GM12878 (cell line): ENCODE measurements at regions not wholly inside any gene's neighbourhood (a gene's known extent, or its start where the extent isn't known, plus 50 kb on each side); places are given as distances from the start of the nearest gene placed in this dataset.

ENCODE experiments used
- ATAC-seq: fragments of 200-7000 bp; cut with Tn5 transposase; 3 replicates; pipeline ENCODE4 v1.9.1; 2020; ENCODE audit warnings: mild to moderate bottlenecking, moderate library complexity
- BruUV-seq: library from RNA; stranded (reverse); fragments of 400-500 nt; replicated peaks from 2 replicates; lab custom pipeline; 2021; lab: Mats Ljungman, UMichigan
- CTCF ChIA-PET: fragments of 300-600 bp; sonication (Branson Sonifier 250); formaldehyde crosslinking; extraction: SDS; loops from one replicate; lab custom pipeline; 2021; ENCODE audit warnings: inconsistent platforms; lab: Yijun Ruan, JAX
- POLR2A ChIA-PET: fragments of 350-600 bp; formaldehyde crosslinking; extraction: SDS; loops from one replicate; lab custom pipeline; 2021; ENCODE audit warnings: inconsistent platforms; lab: Charles Lee
- RAD21 ChIA-PET: fragments of 300-600 bp; sonication (Branson Sonifier 250); formaldehyde crosslinking; loops from one replicate; lab custom pipeline; 2023; ENCODE audit warnings: antibody characterized with exemption; ENCODE audit not compliant: unreplicated experiment; lab: Charles Lee
- SMC1A ChIA-PET: fragments of 300-600 bp; sonication (Branson Sonifier 250); formaldehyde crosslinking; loops from one replicate; lab custom pipeline; 2023; ENCODE audit not compliant: unreplicated experiment, uncharacterized antibody; lab: Charles Lee
- DNase-seq: peaks from one replicate; pipeline ENCODE4 v3.0.0-alpha.2; 2011; ENCODE audit warnings: low read depth, low spot score
- FAIRE-seq: peaks from 3 replicates; lab custom pipeline; 2011; peaks lifted over from hg19 to GRCh38; lab: Jason Lieb, UNC
- H2AFZ ChIP-seq: 2 replicates; pipeline ENCODE4 v1.6.0; 2011; ENCODE audit warnings: low read depth, low read length, control low read depth; ENCODE audit not compliant: control insufficient read depth
- H3K27ac ChIP-seq: 2 replicates; pipeline ENCODE4 v1.5.1; 2011; ENCODE audit warnings: control low read depth; ENCODE audit not compliant: control insufficient read depth, insufficient read depth
- H3K27me3 ChIP-seq, 2 experiments: replicated peaks in 1 of 2; 2 replicates each; pipeline versions ENCODE4 v1.6.0 to v1.6.1; 2011; ENCODE audit warnings: low read length in 1 of 2; ENCODE audit not compliant: control insufficient read depth in 2 of 2, insufficient read depth in 2 of 2
- H3K36me3 ChIP-seq, 2 experiments: 2 replicates each; pipeline ENCODE4 v1.5.1; 2011; ENCODE audit warnings: low read length in 1 of 2; ENCODE audit not compliant: control insufficient read depth in 2 of 2, insufficient read depth in 2 of 2
- H3K4me1 ChIP-seq: 2 replicates; pipeline ENCODE4 v1.6.1; 2011; ENCODE audit warnings: mild to moderate bottlenecking, low read length, moderate library complexity, mixed read lengths; ENCODE audit not compliant: control insufficient read depth, insufficient read depth
- H3K4me2 ChIP-seq: 2 replicates; pipeline ENCODE4 v1.6.0; 2011; ENCODE audit warnings: control low read depth; ENCODE audit not compliant: control insufficient read depth, insufficient read depth
- H3K4me3 ChIP-seq: fragments of 200-600 bp; sonication (generic); 2 replicates; pipeline ENCODE4 v1.5.1; 2016
- H3K79me2 ChIP-seq: 2 replicates; pipeline ENCODE4 v1.6.0; 2011; ENCODE audit warnings: low read length; ENCODE audit not compliant: control insufficient read depth, insufficient read depth
- H3K9ac ChIP-seq: 2 replicates; pipeline ENCODE4 v1.8.0; 2011; ENCODE audit warnings: low read length, control low read depth, mixed read lengths; ENCODE audit not compliant: control insufficient read depth, insufficient read depth
- H3K9me3 ChIP-seq: replicated peaks from 3 replicates; pipeline ENCODE4 v1.5.1; 2011; ENCODE audit warnings: mild to moderate bottlenecking, low read length; ENCODE audit not compliant: control insufficient read depth, insufficient read depth
- H4K20me1 ChIP-seq: 2 replicates; pipeline ENCODE4 v1.6.0; 2011; ENCODE audit not compliant: control insufficient read depth, insufficient read depth
- CHD2 ChIP-seq: IDR thresholded peaks from 2 replicates; pipeline ENCODE4 v1.6.1; 2011; ENCODE audit warnings: low read depth, low read length, improper control_type of control experiment, borderline replicate concordance
- CTCF ChIP-seq, 3 experiments: IDR thresholded peaks in 2 of 3; conservative IDR thresholded peaks in 1 of 3; 2 replicates each; pipeline ENCODE4 v1.5.1; 2011; ENCODE audit warnings: low read depth in 3 of 3, low read length in 3 of 3, mild to moderate bottlenecking in 3 of 3, control low read depth in 2 of 3, moderate library complexity in 2 of 3, inconsistent platforms in 1 of 3, mixed read lengths in 1 of 3; ENCODE audit not compliant: control insufficient read depth in 2 of 3, insufficient read depth in 1 of 3; ENCODE audit errors: extremely low read depth in 1 of 3
- HCFC1 ChIP-seq: fragments of 150-350 bp; IDR thresholded peaks from 2 replicates; pipeline ENCODE4 v1.6.1; 2014; ENCODE audit warnings: low read length
- HDAC6 ChIP-seq: fragments of 200-600 bp; sonication (generic); IDR thresholded peaks from one replicate; pipeline ENCODE4 v1.8.0; 2017; ENCODE audit warnings: antibody characterized with exemption; ENCODE audit not compliant: unreplicated experiment
- LARP7 ChIP-seq: fragments of 450-650 bp; IDR thresholded peaks from 2 replicates; pipeline ENCODE4 v1.6.1; 2017; ENCODE audit warnings: mild to moderate bottlenecking
- MEF2B ChIP-seq: fragments of 450-650 bp; IDR thresholded peaks from 2 replicates; pipeline ENCODE4 v1.6.1; 2018; ENCODE audit warnings: mild to moderate bottlenecking, moderate library complexity; ENCODE audit not compliant: partially characterized antibody, poor library complexity, severe bottlenecking
- MYC ChIP-seq: IDR thresholded peaks from 2 replicates; pipeline ENCODE4 v1.6.1; 2011; ENCODE audit warnings: mild to moderate bottlenecking, low read length, moderate library complexity, inconsistent platforms; ENCODE audit not compliant: insufficient read depth, insufficient replicate concordance, insufficient read length, severe bottlenecking
- RAD51 ChIP-seq: fragments of 450-650 bp; IDR thresholded peaks from 2 replicates; pipeline ENCODE4 v1.6.1; 2016; ENCODE audit warnings: moderate library complexity, mild to moderate bottlenecking, inconsistent platforms
- SMC3 ChIP-seq: IDR thresholded peaks from 2 replicates; pipeline ENCODE4 v1.6.1; 2011; ENCODE audit warnings: low read length, improper control_type of control experiment, borderline replicate concordance
- SRF ChIP-seq, 2 experiments: IDR thresholded peaks; 2 replicates each; pipeline ENCODE4 v1.6.1; 2011; ENCODE audit warnings: low read depth in 2 of 2, low read length in 2 of 2, mild to moderate bottlenecking in 1 of 2, moderate library complexity in 1 of 2
- TBL1XR1 ChIP-seq: IDR thresholded peaks from 2 replicates; pipeline ENCODE4 v1.6.1; 2012; ENCODE audit warnings: low read depth, low read length, improper control_type of control experiment
- WGBS: methylation state at CpG from one replicate; pipeline ENCODE4 v1.1.6; 2016; ENCODE audit warnings: low lambda C conversion rate; ENCODE audit not compliant: insufficient replicate concordance, insufficient coverage; ENCODE audit errors: missing lambda C conversion rate; 5-methylcytosine and 5-hydroxymethylcytosine counted together
- in situ Hi-C: fragments of 300-500 bp; cut with MboI; formaldehyde crosslinking; loops from 9 replicates; pipeline ENCODE4 v1.14.3; 2018; ENCODE audit warnings: mixed read lengths
- intact Hi-C: fragments of 100-400 bp; cut with micrococcal nuclease; formaldehyde crosslinking; loops from one replicate; pipeline ENCODE4 v1.14.2; 2022; ENCODE audit not compliant: unreplicated experiment
- TF ChIP-seq, protein P1 (sequence below): fragments of 450-650 bp; IDR thresholded peaks from 2 replicates; pipeline ENCODE4 v1.6.1; 2017; ENCODE audit warnings: antibody characterized with exemption, mild to moderate bottlenecking, moderate library complexity
- TF ChIP-seq, protein P2 (sequence below): fragments of 450-650 bp; IDR thresholded peaks from 2 replicates; pipeline ENCODE4 v1.6.1; 2017; ENCODE audit warnings: mild to moderate bottlenecking, moderate library complexity

- no peak for TF ChIP-seq CTCF (IDR thresholded peaks at IDR 0.05 in 2 of 3, conservative IDR thresholded peaks at IDR 0.05 in 1 of 3; ENCODE audit: control insufficient read depth in 2 of 3, extremely low read depth in 1 of 3, insufficient read depth in 1 of 3, low read depth in 3 of 3, low read length in 3 of 3)
These were observed 280.2 kb downstream of the TCERG1L start (continued) for GRCh38 chr10:131031346-131031745.

DNA sequence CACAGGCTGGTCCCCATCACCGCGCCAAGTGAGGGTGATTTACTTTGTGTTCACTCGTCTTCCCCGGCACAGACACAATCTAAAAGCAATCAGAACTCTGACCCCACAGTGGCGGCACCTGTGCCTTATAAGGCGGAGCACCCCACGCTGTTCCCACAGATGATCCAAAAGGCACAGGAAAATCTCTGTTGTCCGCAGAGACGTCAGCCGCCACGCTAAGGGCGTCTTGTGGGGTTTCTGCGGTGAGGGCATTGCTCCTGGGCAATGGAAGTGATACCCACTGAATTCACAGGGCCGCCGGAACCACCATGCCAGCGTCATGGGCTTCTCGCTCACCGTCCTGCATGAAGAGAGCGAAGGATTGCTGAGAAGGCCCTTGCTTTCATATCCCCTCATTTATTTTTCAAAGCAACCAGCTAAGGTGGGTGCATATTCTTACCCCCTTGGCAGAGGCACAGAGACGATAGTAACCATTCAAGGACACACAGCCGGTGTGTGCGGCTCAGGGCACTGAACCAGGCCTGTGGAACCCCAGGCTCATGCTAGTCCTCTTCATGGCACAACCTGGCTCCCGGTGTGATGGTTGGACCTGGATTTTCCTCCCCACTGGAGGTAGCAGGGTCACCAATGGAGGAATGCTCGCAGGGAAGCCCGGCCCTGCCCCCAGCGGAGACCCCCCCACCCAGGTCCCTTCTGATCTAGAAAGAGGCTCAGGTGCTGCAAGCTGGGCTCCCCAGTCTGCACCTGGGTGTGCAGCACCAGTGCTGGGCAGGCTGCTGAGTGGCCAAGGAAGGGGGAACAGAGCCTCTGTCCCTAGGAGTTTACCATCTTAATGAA is 279.0 kb downstream of the TCERG1L start:
- RAD21 ChIA-PET, result no interaction called here
- no peaks in the 10 kb centered on the region for H3K79me2 ChIP-seq
- DNase-seq (no peak), FAIRE-seq (no peak), ATAC-seq (no peak)
- H3K9ac ChIP-seq, result no peak overlapping the region
- no peak overlapping the region for H3K4me3 ChIP-seq
- H3K27ac ChIP-seq, result no peak overlapping the region
- no peaks in the 10 kb centered on the region for H4K20me1 ChIP-seq
- in situ Hi-C loops (no loop called here), intact Hi-C loops (no loop called here)
- no peaks in the 10 kb centered on the region for H3K4me1 ChIP-seq
- POLR2A ChIA-PET, result no interaction called here
- no peaks in the 10 kb centered on the region for H3K36me3 ChIP-seq
- SMC1A ChIA-PET, result no interaction called here
- H2AFZ ChIP-seq, result no peak overlapping the region
- no peaks in the 10 kb centered on the region for H3K27me3 ChIP-seq
- no TSS peak for BruUV-seq
- H3K4me2 ChIP-seq, result no peak overlapping the region
- WGBS, result 47% methylated on average over 23 of the region's 26 CpGs
- CTCF ChIA-PET, result no interaction called here
- no peaks in the 10 kb centered on the region for H3K9me3 ChIP-seq
- no peak for TF ChIP-seq SMC3
- TF ChIP-seq, protein P1, sequence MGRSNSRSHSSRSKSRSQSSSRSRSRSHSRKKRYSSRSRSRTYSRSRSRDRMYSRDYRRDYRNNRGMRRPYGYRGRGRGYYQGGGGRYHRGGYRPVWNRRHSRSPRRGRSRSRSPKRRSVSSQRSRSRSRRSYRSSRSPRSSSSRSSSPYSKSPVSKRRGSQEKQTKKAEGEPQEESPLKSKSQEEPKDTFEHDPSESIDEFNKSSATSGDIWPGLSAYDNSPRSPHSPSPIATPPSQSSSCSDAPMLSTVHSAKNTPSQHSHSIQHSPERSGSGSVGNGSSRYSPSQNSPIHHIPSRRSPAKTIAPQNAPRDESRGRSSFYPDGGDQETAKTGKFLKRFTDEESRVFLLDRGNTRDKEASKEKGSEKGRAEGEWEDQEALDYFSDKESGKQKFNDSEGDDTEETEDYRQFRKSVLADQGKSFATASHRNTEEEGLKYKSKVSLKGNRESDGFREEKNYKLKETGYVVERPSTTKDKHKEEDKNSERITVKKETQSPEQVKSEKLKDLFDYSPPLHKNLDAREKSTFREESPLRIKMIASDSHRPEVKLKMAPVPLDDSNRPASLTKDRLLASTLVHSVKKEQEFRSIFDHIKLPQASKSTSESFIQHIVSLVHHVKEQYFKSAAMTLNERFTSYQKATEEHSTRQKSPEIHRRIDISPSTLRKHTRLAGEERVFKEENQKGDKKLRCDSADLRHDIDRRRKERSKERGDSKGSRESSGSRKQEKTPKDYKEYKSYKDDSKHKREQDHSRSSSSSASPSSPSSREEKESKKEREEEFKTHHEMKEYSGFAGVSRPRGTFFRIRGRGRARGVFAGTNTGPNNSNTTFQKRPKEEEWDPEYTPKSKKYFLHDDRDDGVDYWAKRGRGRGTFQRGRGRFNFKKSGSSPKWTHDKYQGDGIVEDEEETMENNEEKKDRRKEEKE, result no peak
- no peak for TF ChIP-seq TBL1XR1
- TF ChIP-seq RAD51, result no peak
- TF ChIP-seq LARP7, result no peak
- no peak for TF ChIP-seq CHD2
- no peak for TF ChIP-seq HDAC6
- TF ChIP-seq, protein P2, sequence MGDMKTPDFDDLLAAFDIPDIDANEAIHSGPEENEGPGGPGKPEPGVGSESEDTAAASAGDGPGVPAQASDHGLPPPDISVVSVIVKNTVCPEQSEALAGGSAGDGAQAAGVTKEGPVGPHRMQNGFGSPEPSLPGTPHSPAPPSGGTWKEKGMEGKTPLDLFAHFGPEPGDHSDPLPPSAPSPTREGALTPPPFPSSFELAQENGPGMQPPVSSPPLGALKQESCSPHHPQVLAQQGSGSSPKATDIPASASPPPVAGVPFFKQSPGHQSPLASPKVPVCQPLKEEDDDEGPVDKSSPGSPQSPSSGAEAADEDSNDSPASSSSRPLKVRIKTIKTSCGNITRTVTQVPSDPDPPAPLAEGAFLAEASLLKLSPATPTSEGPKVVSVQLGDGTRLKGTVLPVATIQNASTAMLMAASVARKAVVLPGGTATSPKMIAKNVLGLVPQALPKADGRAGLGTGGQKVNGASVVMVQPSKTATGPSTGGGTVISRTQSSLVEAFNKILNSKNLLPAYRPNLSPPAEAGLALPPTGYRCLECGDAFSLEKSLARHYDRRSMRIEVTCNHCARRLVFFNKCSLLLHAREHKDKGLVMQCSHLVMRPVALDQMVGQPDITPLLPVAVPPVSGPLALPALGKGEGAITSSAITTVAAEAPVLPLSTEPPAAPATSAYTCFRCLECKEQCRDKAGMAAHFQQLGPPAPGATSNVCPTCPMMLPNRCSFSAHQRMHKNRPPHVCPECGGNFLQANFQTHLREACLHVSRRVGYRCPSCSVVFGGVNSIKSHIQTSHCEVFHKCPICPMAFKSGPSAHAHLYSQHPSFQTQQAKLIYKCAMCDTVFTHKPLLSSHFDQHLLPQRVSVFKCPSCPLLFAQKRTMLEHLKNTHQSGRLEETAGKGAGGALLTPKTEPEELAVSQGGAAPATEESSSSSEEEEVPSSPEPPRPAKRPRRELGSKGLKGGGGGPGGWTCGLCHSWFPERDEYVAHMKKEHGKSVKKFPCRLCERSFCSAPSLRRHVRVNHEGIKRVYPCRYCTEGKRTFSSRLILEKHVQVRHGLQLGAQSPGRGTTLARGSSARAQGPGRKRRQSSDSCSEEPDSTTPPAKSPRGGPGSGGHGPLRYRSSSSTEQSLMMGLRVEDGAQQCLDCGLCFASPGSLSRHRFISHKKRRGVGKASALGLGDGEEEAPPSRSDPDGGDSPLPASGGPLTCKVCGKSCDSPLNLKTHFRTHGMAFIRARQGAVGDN, result no peak
- no peak for TF ChIP-seq MEF2B
- TF ChIP-seq HCFC1, result no peak
- TF ChIP-seq SRF (IDR thresholded peaks at IDR 0.05; ENCODE audit: low read depth in 2 of 2, low read length in 2 of 2), result no peak
- TF ChIP-seq MYC, result no peak
